Stimulated activated CD4-positive, alpha-beta T cell treated with anti-CD3 and anti-CD28 coated beads, TNF-alpha, amount 100 ng/mL, for 48 hours (primary cell): ENCODE measurements at regions not wholly inside any gene's neighbourhood (a gene's known extent, or its start where the extent isn't known, plus 50 kb on each side); places are given as distances from the start of the nearest gene placed in this dataset.

ENCODE experiments used
- DNase-seq, 3 donors: peaks; one replicate each; pipeline ENCODE4 v3.0.0-alpha.2; 2020; ENCODE audit warnings: low read depth in 3 of 3

DNA sequence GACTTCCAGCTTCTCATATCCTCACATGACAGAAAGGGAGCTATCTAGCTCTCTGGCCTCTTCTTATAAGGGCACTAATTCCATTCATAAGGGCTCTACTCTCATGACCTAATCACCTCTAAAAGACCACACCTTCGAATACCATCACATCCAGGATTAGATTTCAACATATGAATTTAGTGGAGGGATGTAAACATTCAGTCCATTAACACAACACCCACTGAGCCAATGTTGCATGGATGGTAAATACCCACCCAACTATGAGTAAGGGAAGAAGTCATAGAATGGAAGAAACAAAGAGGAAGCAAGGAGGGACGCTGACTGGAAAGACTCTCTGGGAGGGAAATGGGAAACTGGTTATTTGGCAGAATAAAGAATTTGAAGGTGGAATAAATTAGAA, 112.6 kb upstream of the CCDC112 start:
- DNase-seq: no peak

DNA sequence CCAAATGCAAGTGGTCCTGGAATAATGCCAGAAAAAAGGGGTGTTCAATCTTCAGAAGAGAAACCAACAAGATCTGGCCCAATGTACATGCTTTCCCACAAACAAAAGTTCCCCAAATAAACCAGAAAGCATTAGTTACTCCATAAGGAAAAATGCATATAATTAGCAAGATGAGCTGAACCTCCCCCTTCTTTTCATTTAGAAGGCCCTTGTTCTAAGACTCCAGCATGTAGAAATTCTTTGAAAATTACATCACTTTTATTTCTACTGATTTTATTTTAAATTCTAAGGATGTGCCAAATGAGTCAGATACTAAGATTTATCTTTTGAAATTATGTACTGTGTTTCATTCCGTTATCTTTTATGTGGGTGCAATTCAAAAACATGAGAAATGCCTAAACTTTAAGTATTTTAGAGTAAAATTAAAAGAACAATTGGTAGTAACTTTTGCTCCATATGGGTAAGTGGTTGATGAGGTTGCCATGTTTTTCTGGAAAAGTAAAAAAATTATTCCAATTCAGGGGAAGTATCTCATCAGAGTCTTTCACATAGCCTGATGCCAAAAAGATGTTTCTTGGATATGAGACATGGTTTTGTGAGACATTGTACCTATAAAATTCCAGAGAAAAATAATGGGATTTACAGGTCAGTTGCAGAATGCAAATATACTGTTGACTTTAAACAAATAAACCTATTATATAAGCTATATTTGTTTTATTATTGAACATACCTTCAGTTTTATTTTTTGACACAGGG, 106.5 kb upstream of the CCDC112 start:
- DNase-seq: no peak

- DNase-seq: no peak
Observed at GRCh38 chr5:115402092-115402491, 105.6 kb upstream of the CCDC112 start.

GRCh38 chr5:115398719-115399118, 102.3 kb upstream of the CCDC112 start:
- no peak for DNase-seq

DNA sequence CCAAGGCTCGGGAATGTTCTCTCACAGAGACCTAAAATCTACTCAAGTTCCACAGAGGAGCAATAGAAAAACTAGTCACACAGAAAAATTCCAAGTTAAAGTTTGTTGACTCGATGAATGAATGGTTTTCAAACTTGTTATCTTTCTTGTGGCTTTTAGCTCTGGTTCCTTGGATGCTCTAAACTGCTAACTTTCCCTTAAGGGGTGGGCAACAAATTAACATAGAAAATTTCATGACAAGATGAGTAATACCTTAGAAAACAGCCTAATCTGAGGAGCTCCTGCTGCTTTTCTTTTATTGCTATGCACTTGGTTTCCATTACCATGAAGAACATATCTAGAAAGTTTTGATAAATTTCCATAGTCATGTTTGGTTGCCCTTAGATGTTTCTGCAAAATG, 100.2 kb upstream of the CCDC112 start:
- DNase-seq: no peak

GRCh38 chr5:115396081-115396480, 99.6 kb upstream of the CCDC112 start:
- no peak for DNase-seq

GRCh38 chr5:115394531-115394930, 98.1 kb upstream of the CCDC112 start:
- DNase-seq: no peak

DNA sequence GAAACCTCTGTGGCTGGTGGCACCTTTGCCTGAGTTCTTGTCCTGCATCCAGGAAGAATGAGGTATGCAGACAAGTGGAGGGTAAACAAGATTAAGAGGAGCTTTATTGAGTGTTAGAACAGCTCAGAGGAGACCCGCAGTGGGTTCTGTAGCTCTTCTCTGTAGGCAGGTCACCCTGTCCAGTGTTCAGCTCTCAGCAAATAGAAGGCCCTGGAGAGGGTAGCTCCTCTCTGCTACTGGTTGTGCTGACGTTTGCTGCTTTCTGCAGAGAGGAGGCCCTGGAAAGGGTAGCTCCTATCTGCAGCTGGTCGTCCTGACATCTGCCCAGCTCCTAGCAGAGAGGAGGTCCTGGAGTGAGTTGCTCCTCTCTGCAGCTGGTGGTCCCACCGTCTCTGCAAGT, 96.8 kb upstream of the CCDC112 start:
- DNase-seq: no peak

GRCh38 chr5:115392611-115393010, 96.2 kb upstream of the CCDC112 start:
- no peak for DNase-seq

GRCh38 chr5:115391780-115392179, 95.3 kb upstream of the CCDC112 start:
- no peak for DNase-seq

- no peak for DNase-seq
Observed at GRCh38 chr5:115389799-115390382, 93.4 kb upstream of the CCDC112 start.

GRCh38 chr5:115389034-115389798, 92.8 kb upstream of the CCDC112 start:
- no peak for DNase-seq

- no peak for DNase-seq
Observed at GRCh38 chr5:115388240-115388639, 91.8 kb upstream of the CCDC112 start.

DNA sequence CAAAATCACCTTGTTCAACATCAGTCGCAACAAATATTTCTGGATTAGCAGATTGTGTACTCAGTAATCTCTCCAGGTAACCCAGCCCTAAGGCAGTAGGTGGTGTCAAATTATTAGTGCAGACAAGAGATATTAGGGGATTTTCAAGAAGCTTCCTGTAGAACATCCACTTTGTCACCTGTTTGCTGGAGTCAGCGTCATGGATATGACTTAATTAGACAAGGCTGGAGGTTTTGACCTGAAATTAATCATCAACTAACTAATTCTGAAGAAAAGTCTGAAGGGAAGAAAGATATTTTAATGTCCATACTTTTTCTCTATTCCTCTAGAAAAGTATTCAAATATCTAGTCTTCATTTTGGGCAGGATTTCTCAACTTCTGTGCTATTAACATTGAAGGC, 91.4 kb upstream of the CCDC112 start:
- no peak for DNase-seq

GRCh38 chr5:115386657-115387056, 90.2 kb upstream of the CCDC112 start:
- DNase-seq: no peak

- no peak for DNase-seq
Observed at GRCh38 chr5:115384587-115385375, 88.3 kb upstream of the CCDC112 start.

DNA sequence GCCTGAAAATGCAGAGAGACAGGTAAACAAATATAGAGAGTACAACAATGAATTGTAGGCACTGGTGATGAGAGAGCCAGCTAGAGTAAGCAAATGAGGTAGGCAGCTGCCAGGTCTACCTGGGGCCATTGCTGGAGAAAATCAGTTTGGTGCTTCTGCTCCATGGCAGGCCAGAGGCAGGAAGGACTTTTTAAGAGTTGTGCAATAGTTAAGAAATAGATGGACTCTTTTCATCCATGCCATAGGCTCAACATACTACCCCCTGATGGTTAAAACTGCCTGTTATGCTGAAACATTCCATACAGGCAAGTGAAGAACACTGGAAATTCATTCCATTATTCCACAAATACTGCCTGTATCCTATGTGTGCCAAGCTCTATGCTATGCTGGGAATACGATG, 86.5 kb upstream of the CCDC112 start:
- no peak for DNase-seq

GRCh38 chr5:115381911-115382662, 85.6 kb upstream of the CCDC112 start:
- DNase-seq: no peak

DNA sequence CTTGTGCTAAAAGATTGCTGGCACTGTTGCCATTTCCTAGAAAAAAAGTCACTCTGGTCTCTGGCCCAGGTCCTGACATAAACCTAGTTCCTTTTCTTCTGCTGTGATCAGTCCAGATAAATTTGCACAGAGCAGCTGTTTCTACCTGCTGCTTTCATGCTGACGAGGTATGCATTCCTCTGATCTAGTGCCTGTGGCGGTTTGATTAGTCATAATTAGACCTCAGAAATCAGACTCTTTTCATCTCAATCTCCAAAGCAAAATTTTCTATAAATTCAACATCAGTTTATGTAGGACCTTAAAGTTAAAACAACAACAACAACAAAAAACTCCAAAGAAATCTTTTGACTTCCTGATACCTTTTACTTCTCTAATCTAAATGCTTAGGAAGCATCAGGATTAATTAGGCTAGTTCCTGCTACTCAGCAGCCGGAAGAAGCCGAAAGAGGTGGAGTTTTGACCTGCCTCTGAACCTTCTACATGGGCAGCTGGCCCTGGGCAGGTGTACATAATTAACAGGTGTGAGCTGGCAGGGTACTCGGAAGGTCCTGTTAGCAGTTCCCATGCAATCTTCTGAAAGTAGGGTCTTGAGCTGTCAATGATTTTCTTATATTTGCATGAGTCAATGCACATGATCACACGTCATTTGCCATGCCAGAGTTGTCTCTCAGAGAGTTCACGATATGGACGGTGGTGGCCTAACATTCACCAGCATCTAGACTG, 83.3 kb upstream of the CCDC112 start:
- DNase-seq: peak in 1 of 3 donors; percentile 4

GRCh38 chr5:115378754-115379153, 82.3 kb upstream of the CCDC112 start:
- DNase-seq: no peak
